IMR-90 (cell line): ENCODE measurements at regions not wholly inside any gene's neighbourhood (a gene's known extent, or its start where the extent isn't known, plus 50 kb on each side); places are given as distances from the start of the nearest gene placed in this dataset.

ENCODE experiments used
- ATAC-seq: fragments of 200-7000 bp; cut with Tn5 transposase; 2 replicates; pipeline ENCODE4 v1.9.1; 2020; ENCODE audit warnings: low read depth, mild to moderate bottlenecking, moderate library complexity
- BruUV-seq: library from RNA; stranded (reverse); fragments of 400-500 nt; replicated peaks from 2 replicates; lab custom pipeline; 2021; lab: Mats Ljungman, UMichigan
- CTCF ChIA-PET: fragments of 300-600 bp; formaldehyde crosslinking; extraction: SDS; loops from one replicate; lab custom pipeline; 2021; ENCODE audit warnings: antibody characterized with exemption; lab: Yijun Ruan, JAX
- POLR2A ChIA-PET: fragments of 300-600 bp; sonication (Branson Sonifier 250); formaldehyde crosslinking; loops from one replicate; lab custom pipeline; 2022; ENCODE audit warnings: antibody characterized with exemption; ENCODE audit not compliant: unreplicated experiment; lab: Charles Lee
- DNase-seq: peaks from one replicate; pipeline ENCODE4 v3.0.0; 2013
- H2AFZ ChIP-seq: replicated peaks from 2 replicates; pipeline ENCODE3; 2013; ENCODE audit warnings: low read length, mild to moderate bottlenecking; ENCODE audit not compliant: poor library complexity
- H2AK5ac ChIP-seq: 2 replicates; pipeline ENCODE4 v1.6.1; 2013; ENCODE audit warnings: low read depth, low read length, inconsistent platforms
- H2AK9ac ChIP-seq: replicated peaks from 2 replicates; pipeline ENCODE3; 2013; ENCODE audit warnings: mild to moderate bottlenecking, low read depth, low read length, moderate library complexity; ENCODE audit not compliant: poor library complexity
- H2BK120ac ChIP-seq: 2 replicates; pipeline ENCODE4 v1.6.1; 2013; ENCODE audit warnings: low read depth, low read length, inconsistent platforms
- H2BK15ac ChIP-seq: 3 replicates; pipeline ENCODE4 v1.6.1; 2013; ENCODE audit warnings: low read depth, low read length, inconsistent platforms
- H2BK20ac ChIP-seq: 2 replicates; pipeline ENCODE4 v1.6.1; 2013; ENCODE audit warnings: low read depth, mild to moderate bottlenecking, inconsistent platforms, low read length, moderate library complexity
- H2BK5ac ChIP-seq: 2 replicates; pipeline ENCODE4 v1.6.1; 2013; ENCODE audit warnings: mild to moderate bottlenecking, low read depth, low read length, inconsistent platforms; ENCODE audit not compliant: poor library complexity, severe bottlenecking
- H3K14ac ChIP-seq: replicated peaks from 2 replicates; pipeline ENCODE4 v1.6.1; 2013; ENCODE audit warnings: low read depth, low read length, inconsistent platforms
- H3K18ac ChIP-seq: 2 replicates; pipeline ENCODE4 v1.6.1; 2013; ENCODE audit warnings: low read depth, low read length, control low read depth
- H3K23ac ChIP-seq: 2 replicates; pipeline ENCODE4 v1.6.1; 2013; ENCODE audit warnings: low read depth, low read length, inconsistent platforms
- H3K27ac ChIP-seq: 2 replicates; pipeline ENCODE4 v1.5.1; 2013; ENCODE audit warnings: mild to moderate bottlenecking, control low read depth, low read length; ENCODE audit not compliant: insufficient read depth
- H3K27me3 ChIP-seq: 2 replicates; pipeline ENCODE4 v1.6.1; 2013; ENCODE audit warnings: low read length; ENCODE audit not compliant: control insufficient read depth, insufficient read depth
- H3K36me3 ChIP-seq: 2 replicates; pipeline ENCODE4 v1.6.1; 2013; ENCODE audit warnings: low read length, mixed read lengths; ENCODE audit not compliant: control insufficient read depth, insufficient read depth
- H3K4ac ChIP-seq: 2 replicates; pipeline ENCODE4 v1.6.1; 2013; ENCODE audit warnings: low read depth, low read length, inconsistent platforms
- H3K4me1 ChIP-seq: 2 replicates; pipeline ENCODE4 v1.6.1; 2013; ENCODE audit warnings: low read length, mixed read lengths; ENCODE audit not compliant: control insufficient read depth, insufficient read depth
- H3K4me2 ChIP-seq: 2 replicates; pipeline ENCODE4 v1.6.1; 2013; ENCODE audit warnings: low read depth, mild to moderate bottlenecking, control low read depth, low read length, moderate library complexity
- H3K4me3 ChIP-seq: 2 replicates; pipeline ENCODE4 v1.5.1; 2013; ENCODE audit warnings: low read depth, mild to moderate bottlenecking, control low read depth, low read length, moderate library complexity; ENCODE audit not compliant: insufficient read depth
- H3K56ac ChIP-seq: 2 replicates; pipeline ENCODE4 v1.6.1; 2013; ENCODE audit warnings: low read length, inconsistent platforms; ENCODE audit not compliant: insufficient read depth; ENCODE audit errors: extremely low read depth
- H3K79me1 ChIP-seq, 2 experiments: 2 replicates each; pipeline ENCODE4 v1.6.1; 2013; ENCODE audit warnings: low read length in 2 of 2, inconsistent platforms in 1 of 2, low read depth in 1 of 2
- H3K9ac ChIP-seq: 2 replicates; pipeline ENCODE4 v1.6.1; 2013; ENCODE audit warnings: low read depth, low read length, control low read depth
- H3K9me1 ChIP-seq: 2 replicates; pipeline ENCODE4 v1.6.1; 2013; ENCODE audit warnings: low read length, inconsistent platforms; ENCODE audit not compliant: insufficient read depth
- H3K9me3 ChIP-seq: 2 replicates; pipeline ENCODE4 v1.6.1; 2013; ENCODE audit warnings: low read length; ENCODE audit not compliant: control insufficient read depth, insufficient read depth
- H4K20me1 ChIP-seq: 2 replicates; pipeline ENCODE4 v1.6.1; 2013; ENCODE audit warnings: low read length, inconsistent platforms; ENCODE audit not compliant: insufficient read depth
- H4K5ac ChIP-seq: 2 replicates; pipeline ENCODE4 v1.6.1; 2013; ENCODE audit warnings: mild to moderate bottlenecking, low read depth, low read length, control low read depth
- H4K8ac ChIP-seq, 2 experiments: 2 replicates each; pipeline ENCODE4 v1.6.1; 2013; ENCODE audit warnings: low read depth in 2 of 2, low read length in 2 of 2, control low read depth in 1 of 2, inconsistent platforms in 1 of 2
- H4K91ac ChIP-seq: 2 replicates; pipeline ENCODE4 v1.6.1; 2013; ENCODE audit warnings: low read depth, low read length, inconsistent platforms; ENCODE audit not compliant: insufficient read depth
- BHLHE40 ChIP-seq: fragments of 150-350 bp; IDR thresholded peaks from 2 replicates; pipeline ENCODE4 v1.6.1; 2016; ENCODE audit warnings: mild to moderate bottlenecking, low read depth, low read length
- CHD1 ChIP-seq: IDR thresholded peaks from 2 replicates; pipeline ENCODE4 v1.6.1; 2012; ENCODE audit warnings: low read depth, low read length, improper control_type of control experiment
- WGBS, 2 experiments: methylation state at CpG; one replicate each; pipeline versions ENCODE4 v1.1.5 to v1.1.7; 2013; ENCODE audit warnings: missing lambda C conversion rate in 2 of 2; ENCODE audit not compliant: insufficient read length in 1 of 2; ENCODE audit errors: extremely low coverage in 2 of 2; 5-methylcytosine and 5-hydroxymethylcytosine counted together
- dilution Hi-C: fragments of 300-500 bp; cut with HindIII; formaldehyde crosslinking; loops from one replicate; pipeline ENCODE4 v1.14.3; 2018; ENCODE audit warnings: low sequenced_read_pairs; ENCODE audit not compliant: unreplicated experiment
- in situ Hi-C: fragments of 300-500 bp; cut with MboI; formaldehyde crosslinking; loops from 3 replicates; pipeline ENCODE4 v1.14.3; 2019; ENCODE audit warnings: low sequenced_read_pairs, inconsistent platforms, mixed read lengths
- intact Hi-C: fragments of 100-400 bp; cut with micrococcal nuclease; formaldehyde crosslinking; loops from 2 replicates; pipeline ENCODE4 v1.10.0; 2022

DNA sequence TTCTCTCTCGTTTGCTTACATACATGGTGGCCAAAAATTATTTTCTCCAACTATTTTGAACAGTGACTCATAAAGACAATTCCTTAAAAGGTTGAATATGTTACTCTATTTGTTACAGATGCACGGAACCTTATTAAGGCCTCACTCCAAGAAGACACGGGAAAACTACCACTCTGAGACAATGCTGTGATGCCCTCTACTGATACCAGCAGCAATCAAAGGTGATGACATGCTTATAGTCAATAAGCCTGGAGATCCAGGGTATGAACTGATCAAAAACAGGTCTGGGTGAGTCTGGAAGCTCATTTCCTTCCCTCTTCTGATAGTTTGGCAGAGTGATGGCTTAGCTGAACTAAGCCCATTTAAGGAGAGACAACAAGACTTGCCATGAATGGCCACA lies 563.0 kb downstream of the LRRIQ3 start:
- Histone ChIP-seq H3K14ac (no peak overlapping the region), H3K36me3 (no peaks in the 10 kb centered on the region), H3K79me1 (no peaks in the 10 kb centered on the region), H3K9ac (no peak overlapping the region), H3K18ac (no peak overlapping the region), H2BK20ac (no peak overlapping the region), H3K23ac (no peak overlapping the region), H3K4ac (no peak overlapping the region), H4K8ac (no peak overlapping the region), H2AFZ (no peak overlapping the region), H3K4me1 (no peaks in the 10 kb centered on the region), H4K20me1 (no peaks in the 10 kb centered on the region), H3K27ac (no peak overlapping the region), H4K5ac (no peak overlapping the region), H3K9me3 (no peaks in the 10 kb centered on the region), H2AK5ac (no peak overlapping the region), H2BK15ac (no peak overlapping the region), H3K27me3 (no peaks in the 10 kb centered on the region), H4K91ac (no peak overlapping the region), H2BK120ac (no peak overlapping the region), H3K56ac (no peak overlapping the region), H3K9me1 (no peaks in the 10 kb centered on the region), H2AK9ac (no peak overlapping the region), H3K4me2 (no peak overlapping the region), H2BK5ac (no peak overlapping the region), H3K4me3 (no peak overlapping the region)
- BruUV-seq: no TSS peak
- ChIA-PET POLR2A (no interaction called here), CTCF (no interaction called here)
- TF ChIP-seq CHD1: no peak
- no peak for TF ChIP-seq BHLHE40
- dilution Hi-C loops (no loop called here), intact Hi-C loops (no loop called here), in situ Hi-C loops (no loop called here)
- DNase-seq (no peak), ATAC-seq (no peak)
- WGBS, 2 experiments: no CpG with 5 or more reads among the region's 3 CpGs
